ENCODE measurements at regions not wholly inside any gene's neighbourhood (a gene's known extent, or its start where the extent isn't known, plus 50 kb on each side); places are given as distances from the start of the nearest gene placed in this dataset.

- TF ChIP-seq BCLAF1 (IDR thresholded peaks at IDR 0.05) (no peak), ZZZ3 (IDR thresholded peaks at IDR 0.05; ENCODE audit: control insufficient read depth, insufficient read length, low read depth) (no peak), ZBED1 (IDR thresholded peaks at IDR 0.05; ENCODE audit: borderline replicate concordance) (no peak), MYC (IDR thresholded peaks at IDR 0.05; ENCODE audit: insufficient read depth, insufficient read length, insufficient replicate concordance, low read length, severe bottlenecking) (no peak), IRF5 (IDR thresholded peaks at IDR 0.05; ENCODE audit: borderline replicate concordance) (no peak), TCF7 (IDR thresholded peaks at IDR 0.05; ENCODE audit: borderline replicate concordance) (no peak), FOXM1 (IDR thresholded peaks at IDR 0.05; ENCODE audit: low read depth, low read length) (no peak), CEBPZ (IDR thresholded peaks at IDR 0.05; ENCODE audit: low read depth, low read length) (no peak)
- TF ChIP-seq, protein P1, sequence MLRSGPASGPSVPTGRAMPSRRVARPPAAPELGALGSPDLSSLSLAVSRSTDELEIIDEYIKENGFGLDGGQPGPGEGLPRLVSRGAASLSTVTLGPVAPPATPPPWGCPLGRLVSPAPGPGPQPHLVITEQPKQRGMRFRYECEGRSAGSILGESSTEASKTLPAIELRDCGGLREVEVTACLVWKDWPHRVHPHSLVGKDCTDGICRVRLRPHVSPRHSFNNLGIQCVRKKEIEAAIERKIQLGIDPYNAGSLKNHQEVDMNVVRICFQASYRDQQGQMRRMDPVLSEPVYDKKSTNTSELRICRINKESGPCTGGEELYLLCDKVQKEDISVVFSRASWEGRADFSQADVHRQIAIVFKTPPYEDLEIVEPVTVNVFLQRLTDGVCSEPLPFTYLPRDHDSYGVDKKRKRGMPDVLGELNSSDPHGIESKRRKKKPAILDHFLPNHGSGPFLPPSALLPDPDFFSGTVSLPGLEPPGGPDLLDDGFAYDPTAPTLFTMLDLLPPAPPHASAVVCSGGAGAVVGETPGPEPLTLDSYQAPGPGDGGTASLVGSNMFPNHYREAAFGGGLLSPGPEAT (IDR thresholded peaks at IDR 0.05; ENCODE audit: low read depth) = no peak
- TF ChIP-seq, protein P2, sequence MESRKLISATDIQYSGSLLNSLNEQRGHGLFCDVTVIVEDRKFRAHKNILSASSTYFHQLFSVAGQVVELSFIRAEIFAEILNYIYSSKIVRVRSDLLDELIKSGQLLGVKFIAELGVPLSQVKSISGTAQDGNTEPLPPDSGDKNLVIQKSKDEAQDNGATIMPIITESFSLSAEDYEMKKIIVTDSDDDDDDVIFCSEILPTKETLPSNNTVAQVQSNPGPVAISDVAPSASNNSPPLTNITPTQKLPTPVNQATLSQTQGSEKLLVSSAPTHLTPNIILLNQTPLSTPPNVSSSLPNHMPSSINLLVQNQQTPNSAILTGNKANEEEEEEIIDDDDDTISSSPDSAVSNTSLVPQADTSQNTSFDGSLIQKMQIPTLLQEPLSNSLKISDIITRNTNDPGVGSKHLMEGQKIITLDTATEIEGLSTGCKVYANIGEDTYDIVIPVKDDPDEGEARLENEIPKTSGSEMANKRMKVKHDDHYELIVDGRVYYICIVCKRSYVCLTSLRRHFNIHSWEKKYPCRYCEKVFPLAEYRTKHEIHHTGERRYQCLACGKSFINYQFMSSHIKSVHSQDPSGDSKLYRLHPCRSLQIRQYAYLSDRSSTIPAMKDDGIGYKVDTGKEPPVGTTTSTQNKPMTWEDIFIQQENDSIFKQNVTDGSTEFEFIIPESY (IDR thresholded peaks at IDR 0.05) = no peak
- TF ChIP-seq, protein P3, sequence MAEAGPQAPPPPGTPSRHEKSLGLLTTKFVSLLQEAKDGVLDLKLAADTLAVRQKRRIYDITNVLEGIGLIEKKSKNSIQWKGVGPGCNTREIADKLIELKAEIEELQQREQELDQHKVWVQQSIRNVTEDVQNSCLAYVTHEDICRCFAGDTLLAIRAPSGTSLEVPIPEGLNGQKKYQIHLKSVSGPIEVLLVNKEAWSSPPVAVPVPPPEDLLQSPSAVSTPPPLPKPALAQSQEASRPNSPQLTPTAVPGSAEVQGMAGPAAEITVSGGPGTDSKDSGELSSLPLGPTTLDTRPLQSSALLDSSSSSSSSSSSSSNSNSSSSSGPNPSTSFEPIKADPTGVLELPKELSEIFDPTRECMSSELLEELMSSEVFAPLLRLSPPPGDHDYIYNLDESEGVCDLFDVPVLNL (IDR thresholded peaks at IDR 0.05; ENCODE audit: low read depth, low read length) = no peak
Observed at GRCh38 chr3:109910772-109911171, 573.4 kb upstream of the DPPA4 start (continued).

Measured in GM12878 (cell line).